Endothelial cell of umbilical vein (primary cell): ENCODE measurements at regions not wholly inside any gene's neighbourhood (a gene's known extent, or its start where the extent isn't known, plus 50 kb on each side); places are given as distances from the start of the nearest gene placed in this dataset.

Experiments
- BruUV-seq: library from RNA; stranded (reverse); fragments of 400-500 nt; replicated peaks from 2 replicates; lab custom pipeline; 2021; lab: Mats Ljungman, UMichigan
- CTCF ChIA-PET: fragments of 300-600, 350-600 bp; sonication (Branson Sonifier 250); formaldehyde crosslinking; loops from one replicate; lab custom pipeline; 2021; ENCODE audit warnings: antibody characterized with exemption, inconsistent platforms; lab: Charles Lee
- POLR2A ChIA-PET: fragments of 300-600, 350-600 bp; sonication (Branson Sonifier 250); formaldehyde crosslinking; loops from one replicate; lab custom pipeline; 2021; ENCODE audit warnings: antibody characterized with exemption, inconsistent platforms; lab: Charles Lee
- DNase-seq: peaks from one replicate; pipeline ENCODE4 v3.0.0-alpha.2; 2011; ENCODE audit warnings: low read depth, low spot score
- FAIRE-seq: peaks from 2 replicates; lab custom pipeline; 2011; peaks lifted over from hg19 to GRCh38; lab: Jason Lieb, UNC
- H2AFZ ChIP-seq: 2 replicates; pipeline ENCODE4 v1.6.0; 2012; ENCODE audit warnings: low read depth, low read length, control low read depth, inconsistent platforms
- H3K27ac ChIP-seq: 2 replicates; pipeline ENCODE4 v1.5.1; 2011; ENCODE audit warnings: low read depth, mild to moderate bottlenecking, control low read depth, low read length, moderate library complexity; ENCODE audit not compliant: insufficient read depth
- H3K27me3 ChIP-seq, 2 experiments: 2 replicates each; pipeline versions ENCODE4 v1.6.0 to v1.6.1; 2011; ENCODE audit warnings: low read length in 2 of 2, mixed read lengths in 1 of 2; ENCODE audit not compliant: control insufficient read depth in 2 of 2, insufficient read depth in 2 of 2
- H3K36me3 ChIP-seq, 2 experiments: 2 replicates in 1 of 2; 3 replicates in 1 of 2; pipeline ENCODE4 v1.5.1; 2011; ENCODE audit warnings: low read length in 2 of 2, mild to moderate bottlenecking in 1 of 2, moderate library complexity in 1 of 2; ENCODE audit not compliant: control insufficient read depth in 2 of 2, insufficient read depth in 2 of 2; ENCODE audit errors: extremely low read depth in 1 of 2
- H3K4me1 ChIP-seq: 3 replicates; pipeline ENCODE4 v1.5.1; 2011; ENCODE audit warnings: mild to moderate bottlenecking, low read length; ENCODE audit not compliant: control insufficient read depth, insufficient read depth; ENCODE audit errors: extremely low read depth
- H3K4me2 ChIP-seq: 2 replicates; pipeline ENCODE4 v1.6.1; 2011; ENCODE audit warnings: low read length, control low read depth, mixed read lengths; ENCODE audit not compliant: insufficient read depth
- H3K4me3 ChIP-seq, 3 experiments: fragments of 200-600 bp in 1 of 3; sonication (generic), shearing (Covaris generic) in 1 of 3; replicated peaks in 1 of 3; 2 replicates each; pipeline ENCODE4 v1.5.1; 2011 to 2016; ENCODE audit warnings: control low read depth in 3 of 3, low read length in 3 of 3, mild to moderate bottlenecking in 2 of 3, inconsistent platforms in 1 of 3, low read depth in 1 of 3, moderate library complexity in 1 of 3; ENCODE audit not compliant: insufficient read depth in 1 of 3
- H3K79me2 ChIP-seq: 2 replicates; pipeline ENCODE4 v1.6.0; 2012; ENCODE audit warnings: low read length, inconsistent platforms; ENCODE audit not compliant: control insufficient read depth, insufficient read depth
- H3K9ac ChIP-seq: replicated peaks from 2 replicates; pipeline ENCODE3; 2011; ENCODE audit warnings: low read length, control low read depth; ENCODE audit not compliant: insufficient read depth; ENCODE audit errors: extremely low read depth
- H3K9me1 ChIP-seq: replicated peaks from 3 replicates; pipeline ENCODE4 v1.6.0; 2011; ENCODE audit warnings: mild to moderate bottlenecking, low read length; ENCODE audit not compliant: control insufficient read depth, insufficient read depth; ENCODE audit errors: extremely low read depth
- H3K9me3 ChIP-seq: replicated peaks from 2 replicates; pipeline ENCODE4 v1.5.1; 2012; ENCODE audit warnings: low read length, inconsistent platforms; ENCODE audit not compliant: control insufficient read depth, insufficient read depth
- H4K20me1 ChIP-seq: replicated peaks from 2 replicates; pipeline ENCODE3; 2011; ENCODE audit warnings: mild to moderate bottlenecking, low read length; ENCODE audit not compliant: control insufficient read depth, insufficient read depth; ENCODE audit errors: extremely low read depth
- CTCF ChIP-seq, 2 donors: IDR thresholded peaks; 1 replicate in 1 of 2; 2 replicates in 1 of 2; pipeline ENCODE4 v1.5.1; 2011; ENCODE audit warnings: low read length in 2 of 2, mild to moderate bottlenecking in 2 of 2, moderate library complexity in 2 of 2, control low read depth in 1 of 2, inconsistent platforms in 1 of 2, low read depth in 1 of 2; ENCODE audit not compliant: insufficient read depth in 1 of 2; ENCODE audit errors: extremely low read depth in 1 of 2
- EZH2 ChIP-seq: IDR thresholded peaks from 2 replicates; pipeline ENCODE4 v1.6.1; 2012; ENCODE audit warnings: borderline replicate concordance, low read depth, mild to moderate bottlenecking, moderate library complexity, low read length, inconsistent platforms; ENCODE audit not compliant: severe bottlenecking
- FOS ChIP-seq: IDR thresholded peaks from 2 replicates; pipeline ENCODE4 v1.6.1; 2011; ENCODE audit warnings: mild to moderate bottlenecking, low read length, moderate library complexity, borderline replicate concordance; ENCODE audit not compliant: insufficient read depth
- GATA2 ChIP-seq: IDR thresholded peaks from 2 replicates; pipeline ENCODE4 v1.7.0; 2011; ENCODE audit warnings: low read depth, mild to moderate bottlenecking, moderate library complexity, mixed read lengths, low read length; ENCODE audit not compliant: insufficient read length, insufficient read depth
- MAX ChIP-seq: IDR thresholded peaks from 2 replicates; pipeline ENCODE4 v1.6.1; 2011; ENCODE audit not compliant: insufficient read depth, insufficient read length
- MYC ChIP-seq: IDR thresholded peaks from one replicate; pipeline ENCODE4 v1.6.1; 2011; ENCODE audit warnings: mild to moderate bottlenecking, low read depth, low read length
- POLR2A ChIP-seq: IDR thresholded peaks from 2 replicates; pipeline ENCODE4 v1.6.1; 2012; ENCODE audit warnings: low read depth, mild to moderate bottlenecking, control low read depth, low read length
- POLR2AphosphoS5 ChIP-seq: IDR thresholded peaks from 2 replicates; pipeline ENCODE4 v1.6.1; 2012; ENCODE audit warnings: low read depth, mild to moderate bottlenecking, control low read depth, low read length, moderate library complexity; ENCODE audit not compliant: insufficient read depth
- dilution Hi-C: fragments of 300-500 bp; cut with MboI; formaldehyde crosslinking; loops from one replicate; pipeline ENCODE4 v1.15.0; 2019; ENCODE audit warnings: low sequenced_read_pairs; ENCODE audit not compliant: extremely low pct_ligation_motif_present
- intact Hi-C: fragments of 100-400 bp; cut with micrococcal nuclease; formaldehyde crosslinking; loops from one replicate; pipeline ENCODE4 v1.10.0; 2022

GRCh38 chr13:85265296-85265695, 533.9 kb downstream of the SLITRK6 start:
- no peak overlapping the region for H3K4me2 ChIP-seq
- ChIA-PET CTCF (no interaction called here), POLR2A (no interaction called here)
- intact Hi-C loops, result no loop called here
- no peaks in the 10 kb centered on the region for H3K27me3 ChIP-seq
- BruUV-seq, result no TSS peak
- no peaks in the 10 kb centered on the region for H3K4me1 ChIP-seq
- H4K20me1 ChIP-seq, result no peaks in the 10 kb centered on the region
- no peak overlapping the region for H3K27ac ChIP-seq
- no peak for TF ChIP-seq EZH2
- TF ChIP-seq FOS, result no peak
- TF ChIP-seq POLR2AphosphoS5, result no peak
- no peak for TF ChIP-seq MYC
- TF ChIP-seq MAX, result no peak
- TF ChIP-seq CTCF (IDR thresholded peaks at IDR 0.05; ENCODE audit: extremely low read depth in 1 of 2, insufficient read depth in 1 of 2, low read depth in 1 of 2, low read length in 2 of 2), result no peak
- no peak for TF ChIP-seq GATA2
- no peak for TF ChIP-seq POLR2A
- no peak for DNase-seq
- dilution Hi-C loops, result no loop called here
- H3K9me3 ChIP-seq, result no peaks in the 10 kb centered on the region
- FAIRE-seq, result no peak
- H3K36me3 ChIP-seq, result no peaks in the 10 kb centered on the region
- H3K9ac ChIP-seq, result no peak overlapping the region
- no peak overlapping the region for H2AFZ ChIP-seq
- no peak overlapping the region for H3K4me3 ChIP-seq
- no peaks in the 10 kb centered on the region for H3K79me2 ChIP-seq
- no peaks in the 10 kb centered on the region for H3K9me1 ChIP-seq
